Fibroblast of mammary gland (primary cell): ENCODE measurements at regions not wholly inside any gene's neighbourhood (a gene's known extent, or its start where the extent isn't known, plus 50 kb on each side); places are given as distances from the start of the nearest gene placed in this dataset.
A peak's percentile ranks its signal among the peaks of the same experiment; 100 is the strongest.

Source experiments
- DNase-seq: peaks from one replicate; pipeline ENCODE4 v3.0.0-alpha.2; 2010; ENCODE audit warnings: low read depth
- H3K4me3 ChIP-seq: 2 replicates; pipeline ENCODE4 v1.5.1; 2011; ENCODE audit warnings: low read depth, mild to moderate bottlenecking, low read length, moderate library complexity; ENCODE audit not compliant: control insufficient read depth
- CTCF ChIP-seq: conservative IDR thresholded peaks from 2 replicates; pipeline ENCODE4 v1.5.1; 2011; ENCODE audit warnings: low read depth, low read length, inconsistent platforms; ENCODE audit not compliant: control insufficient read depth, insufficient read depth

- TF ChIP-seq CTCF: no peak
- no peak overlapping the region for H3K4me3 ChIP-seq
- DNase-seq: no peak
Measured at GRCh38 chr12:92511786-92512185, 191.0 kb upstream of the PLEKHG7 start.

- H3K4me3 ChIP-seq: no peak overlapping the region
- TF ChIP-seq CTCF: no peak
- peak; percentile 24 for DNase-seq
Measured at GRCh38 chr12:92509156-92509738, 193.5 kb upstream of the PLEKHG7 start.

GRCh38 chr12:92506891-92507290 lies 195.9 kb upstream of the PLEKHG7 start:
- no peak for TF ChIP-seq CTCF
- no peak for DNase-seq
- no peak overlapping the region for H3K4me3 ChIP-seq

GRCh38 chr12:92506460-92506859 lies 196.3 kb upstream of the PLEKHG7 start:
- no peak for TF ChIP-seq CTCF
- no peak overlapping the region for H3K4me3 ChIP-seq
- peak; percentile 7 for DNase-seq

GRCh38 chr12:92505254-92506231 lies 197.2 kb upstream of the PLEKHG7 start:
- no peak overlapping the region for H3K4me3 ChIP-seq
- TF ChIP-seq CTCF: no peak
- peak; percentile 55 for DNase-seq

- DNase-seq: no peak
- no peak for TF ChIP-seq CTCF
- H3K4me3 ChIP-seq: no peak overlapping the region
Measured at GRCh38 chr12:92504594-92504981, 198.2 kb upstream of the PLEKHG7 start.
